OCI-LY7 (cell line): ENCODE measurements at regions not wholly inside any gene's neighbourhood (a gene's known extent, or its start where the extent isn't known, plus 50 kb on each side); places are given as distances from the start of the nearest gene placed in this dataset.

Experiments
- BruUV-seq: library from RNA; stranded (reverse); fragments of 400-500 nt; replicated peaks from 2 replicates; lab custom pipeline; 2021; lab: Mats Ljungman, UMichigan
- CTCF ChIA-PET: fragments of 300-600 bp; sonication (Branson Sonifier 250); formaldehyde crosslinking; loops from one replicate; lab custom pipeline; 2022; ENCODE audit warnings: antibody characterized with exemption; ENCODE audit not compliant: unreplicated experiment; lab: Charles Lee
- POLR2A ChIA-PET: fragments of 300-600 bp; sonication (Branson Sonifier 250); formaldehyde crosslinking; loops from one replicate; lab custom pipeline; 2022; ENCODE audit warnings: antibody characterized with exemption; lab: Charles Lee
- DNase-seq: peaks from one replicate; pipeline ENCODE4 v3.0.0-alpha.2; 2015; ENCODE audit warnings: low spot score
- H2AFZ ChIP-seq: fragments of 200-600 bp; sonication (generic), shearing (Covaris generic); 2 replicates; pipeline ENCODE4 v1.6.1; 2014; ENCODE audit warnings: mild to moderate bottlenecking, antibody characterized with exemption, low read length, moderate library complexity
- H3K27ac ChIP-seq: fragments of 200-600 bp; sonication (generic); 2 replicates; pipeline ENCODE4 v1.5.1; 2014; ENCODE audit warnings: mixed run types, low read depth, mild to moderate bottlenecking, moderate library complexity, low read length, inconsistent platforms; ENCODE audit not compliant: poor library complexity, severe bottlenecking
- H3K36me3 ChIP-seq: fragments of 200-600 bp; sonication (generic); 2 replicates; pipeline ENCODE4 v1.6.1; 2014; ENCODE audit warnings: mild to moderate bottlenecking, antibody characterized with exemption, low read length, moderate library complexity, mixed read lengths; ENCODE audit not compliant: insufficient read depth
- H3K4me1 ChIP-seq: fragments of 200-600 bp; sonication (generic); 2 replicates; pipeline ENCODE4 v1.5.1; 2014; ENCODE audit warnings: mild to moderate bottlenecking, low read length; ENCODE audit not compliant: insufficient read depth, poor library complexity, severe bottlenecking
- H3K4me2 ChIP-seq: fragments of 200-600 bp; sonication (generic); 2 replicates; pipeline ENCODE4 v1.6.1; 2014; ENCODE audit warnings: mild to moderate bottlenecking, low read length
- H3K4me3 ChIP-seq: fragments of 200-600 bp; sonication (generic); 2 replicates; pipeline ENCODE4 v1.5.1; 2014; ENCODE audit warnings: mild to moderate bottlenecking, low read depth, low read length; ENCODE audit not compliant: poor library complexity, severe bottlenecking
- H3K79me2 ChIP-seq: fragments of 200-600 bp; sonication (generic); 2 replicates; pipeline ENCODE4 v1.6.1; 2016; ENCODE audit warnings: low read depth, mild to moderate bottlenecking, low read length, moderate library complexity, mixed read lengths; ENCODE audit not compliant: insufficient read depth
- H3K9me2 ChIP-seq: fragments of 200-600 bp; sonication (generic); 2 replicates; pipeline ENCODE4 v1.6.1; 2016; ENCODE audit warnings: mild to moderate bottlenecking, low read length, mixed read lengths; ENCODE audit not compliant: insufficient read depth
- H3K9me3 ChIP-seq: fragments of 200-600 bp; sonication (generic); 2 replicates; pipeline ENCODE4 v1.6.1; 2014; ENCODE audit warnings: mild to moderate bottlenecking, mixed run types, low read length, mixed read lengths
- H4K20me1 ChIP-seq: fragments of 200-600 bp; sonication (generic); 2 replicates; pipeline ENCODE4 v1.6.1; 2014; ENCODE audit warnings: mild to moderate bottlenecking, antibody characterized with exemption, low read length, moderate library complexity, mixed read lengths; ENCODE audit not compliant: insufficient read depth
- EZH2phosphoT487 ChIP-seq: fragments of 200-600 bp; sonication (generic); IDR thresholded peaks from 2 replicates; pipeline ENCODE4 v1.6.1; 2018; ENCODE audit warnings: low read depth, borderline replicate concordance, mild to moderate bottlenecking, mixed run types, antibody characterized with exemption, low read length, moderate library complexity, mixed read lengths
- intact Hi-C: fragments of 100-400 bp; cut with micrococcal nuclease; formaldehyde crosslinking; loops from one replicate; pipeline ENCODE4 v1.10.0; 2022; ENCODE audit not compliant: unreplicated experiment
- TF ChIP-seq, protein P1 (sequence below): fragments of 200-600 bp; sonication (generic); conservative IDR thresholded peaks from 2 replicates; pipeline ENCODE4 v1.5.1; 2014; ENCODE audit warnings: mild to moderate bottlenecking, antibody characterized with exemption, low read length, moderate library complexity, mixed read lengths

- no peaks in the 10 kb centered on the region for H4K20me1 ChIP-seq
- POLR2A ChIA-PET = no interaction called here
- no peaks in the 10 kb centered on the region for H3K9me2 ChIP-seq
- no peaks in the 10 kb centered on the region for H3K4me1 ChIP-seq
- H3K4me2 ChIP-seq = no peak overlapping the region
- no peak for TF ChIP-seq EZH2phosphoT487
- TF ChIP-seq, protein P1, sequence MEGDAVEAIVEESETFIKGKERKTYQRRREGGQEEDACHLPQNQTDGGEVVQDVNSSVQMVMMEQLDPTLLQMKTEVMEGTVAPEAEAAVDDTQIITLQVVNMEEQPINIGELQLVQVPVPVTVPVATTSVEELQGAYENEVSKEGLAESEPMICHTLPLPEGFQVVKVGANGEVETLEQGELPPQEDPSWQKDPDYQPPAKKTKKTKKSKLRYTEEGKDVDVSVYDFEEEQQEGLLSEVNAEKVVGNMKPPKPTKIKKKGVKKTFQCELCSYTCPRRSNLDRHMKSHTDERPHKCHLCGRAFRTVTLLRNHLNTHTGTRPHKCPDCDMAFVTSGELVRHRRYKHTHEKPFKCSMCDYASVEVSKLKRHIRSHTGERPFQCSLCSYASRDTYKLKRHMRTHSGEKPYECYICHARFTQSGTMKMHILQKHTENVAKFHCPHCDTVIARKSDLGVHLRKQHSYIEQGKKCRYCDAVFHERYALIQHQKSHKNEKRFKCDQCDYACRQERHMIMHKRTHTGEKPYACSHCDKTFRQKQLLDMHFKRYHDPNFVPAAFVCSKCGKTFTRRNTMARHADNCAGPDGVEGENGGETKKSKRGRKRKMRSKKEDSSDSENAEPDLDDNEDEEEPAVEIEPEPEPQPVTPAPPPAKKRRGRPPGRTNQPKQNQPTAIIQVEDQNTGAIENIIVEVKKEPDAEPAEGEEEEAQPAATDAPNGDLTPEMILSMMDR = no peak
- no peak for DNase-seq
- H3K9me3 ChIP-seq = no peaks in the 10 kb centered on the region
- no peak overlapping the region for H2AFZ ChIP-seq
- no TSS peak for BruUV-seq
- H3K79me2 ChIP-seq = no peaks in the 10 kb centered on the region
- H3K36me3 ChIP-seq = no peaks in the 10 kb centered on the region
- CTCF ChIA-PET = interaction anchor here (0.6 kb wide), 1 partner anchor 365 kb away, joined by 3 read pairs; no protein-coding TSS in a partner anchor
- intact Hi-C loops = no loop called here
- no peak overlapping the region for H3K4me3 ChIP-seq
- H3K27ac ChIP-seq = no peak overlapping the region
Measured at GRCh38 chr4:42262701-42263490, 110.4 kb upstream of the BEND4 start.

DNA sequence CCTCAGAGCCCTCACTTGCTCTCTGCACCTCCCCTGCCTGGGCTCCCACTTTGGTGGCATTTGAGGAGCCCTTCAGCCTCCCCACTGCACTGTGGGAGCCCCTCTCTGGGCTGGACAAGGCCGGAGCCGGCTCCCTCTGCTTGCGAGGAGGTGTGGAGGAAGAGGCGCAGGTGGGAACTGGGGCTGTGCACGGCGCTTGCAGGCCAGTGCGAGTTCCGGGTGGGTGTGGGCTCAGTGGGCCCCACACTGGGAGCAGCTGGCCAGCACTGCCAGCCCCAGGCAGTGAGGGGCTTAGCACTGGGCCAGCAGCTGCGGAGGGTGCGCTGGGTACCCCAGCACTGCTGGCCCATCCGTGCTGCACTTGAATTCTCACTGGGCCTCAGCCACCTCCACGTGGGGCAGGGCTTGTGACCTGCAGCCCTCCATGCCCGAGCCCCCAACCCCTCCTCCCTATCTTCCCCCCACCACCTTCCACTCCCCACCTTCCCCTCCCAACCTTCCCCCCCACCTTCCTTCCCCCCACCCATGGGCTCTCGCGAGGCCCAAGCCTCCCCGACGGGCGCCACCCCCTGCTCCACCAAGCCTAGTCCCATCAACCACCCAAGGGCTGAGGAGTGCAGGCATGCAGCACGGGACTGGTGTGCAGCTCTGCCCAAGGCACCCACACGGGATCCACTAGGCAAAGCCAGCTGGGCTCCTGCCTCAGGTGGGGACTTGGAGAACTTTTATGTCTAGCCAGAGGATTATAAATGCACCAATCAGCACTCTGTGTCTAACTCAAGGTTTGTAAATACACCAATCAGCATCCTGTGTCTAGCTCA is 113.5 kb upstream of the BEND4 start:
- no peak overlapping the region for H2AFZ ChIP-seq
- CTCF ChIA-PET = no interaction called here
- BruUV-seq = no TSS peak
- H3K4me3 ChIP-seq = no peak overlapping the region
- no peaks in the 10 kb centered on the region for H3K4me1 ChIP-seq
- no peaks in the 10 kb centered on the region for H3K36me3 ChIP-seq
- H3K4me2 ChIP-seq = no peak overlapping the region
- H3K9me3 ChIP-seq = no peaks in the 10 kb centered on the region
- H3K27ac ChIP-seq = no peak overlapping the region
- no peaks in the 10 kb centered on the region for H3K79me2 ChIP-seq
- no peaks in the 10 kb centered on the region for H4K20me1 ChIP-seq
- intact Hi-C loops = no loop called here
- H3K9me2 ChIP-seq = no peaks in the 10 kb centered on the region
- TF ChIP-seq, protein P1 = no peak
- TF ChIP-seq EZH2phosphoT487 = no peak
- DNase-seq = no peak
- POLR2A ChIA-PET = no interaction called here
